GM18511 (cell line): ENCODE measurements at regions not wholly inside any gene's neighbourhood (a gene's known extent, or its start where the extent isn't known, plus 50 kb on each side); places are given as distances from the start of the nearest gene placed in this dataset.

ENCODE experiments used
- ATAC-seq: cut with Tn5 transposase; IDR thresholded peaks from one replicate; pipeline ENCODE4 v1.9.1; 2021; ENCODE audit warnings: mild to moderate bottlenecking, moderate library complexity; ENCODE audit not compliant: unreplicated experiment

DNA sequence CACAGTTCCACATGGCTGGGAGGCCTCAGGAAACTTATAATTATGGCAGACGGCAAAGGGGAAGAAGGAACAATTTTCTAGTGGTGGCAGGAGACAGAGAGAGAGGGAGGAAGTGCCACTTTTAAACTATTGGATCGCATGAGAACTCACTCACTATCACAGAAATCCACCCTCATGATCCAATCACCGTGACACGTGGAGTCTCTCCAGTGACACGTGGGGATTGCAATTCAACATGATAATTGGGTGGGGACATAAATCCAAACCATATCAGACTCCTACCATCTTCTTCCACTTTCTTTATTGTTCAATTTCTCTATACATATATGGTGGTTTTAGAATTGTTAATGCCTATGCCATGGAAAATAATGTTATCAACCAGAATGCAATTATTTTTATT is 103.7 kb upstream of the SYT1 start:
- ATAC-seq, result no peak

DNA sequence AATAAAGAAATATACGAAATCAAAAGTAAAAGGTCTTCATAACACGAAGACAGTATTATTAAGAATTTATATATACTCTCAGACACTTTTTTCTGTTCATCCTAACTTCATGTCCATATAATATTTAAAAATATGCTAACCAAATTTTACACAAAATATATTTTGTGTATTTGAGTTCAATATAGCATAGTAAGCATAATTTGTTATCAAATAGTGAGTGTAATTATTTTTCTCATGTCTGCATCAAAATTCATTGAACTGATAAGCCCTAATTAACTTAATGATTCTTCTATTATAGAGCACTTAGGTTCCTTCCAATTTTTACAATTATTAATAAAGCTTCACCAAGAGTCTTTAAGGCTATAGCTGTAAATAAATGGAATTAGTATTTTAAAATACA is 99.7 kb upstream of the SYT1 start:
- ATAC-seq, result no peak

DNA sequence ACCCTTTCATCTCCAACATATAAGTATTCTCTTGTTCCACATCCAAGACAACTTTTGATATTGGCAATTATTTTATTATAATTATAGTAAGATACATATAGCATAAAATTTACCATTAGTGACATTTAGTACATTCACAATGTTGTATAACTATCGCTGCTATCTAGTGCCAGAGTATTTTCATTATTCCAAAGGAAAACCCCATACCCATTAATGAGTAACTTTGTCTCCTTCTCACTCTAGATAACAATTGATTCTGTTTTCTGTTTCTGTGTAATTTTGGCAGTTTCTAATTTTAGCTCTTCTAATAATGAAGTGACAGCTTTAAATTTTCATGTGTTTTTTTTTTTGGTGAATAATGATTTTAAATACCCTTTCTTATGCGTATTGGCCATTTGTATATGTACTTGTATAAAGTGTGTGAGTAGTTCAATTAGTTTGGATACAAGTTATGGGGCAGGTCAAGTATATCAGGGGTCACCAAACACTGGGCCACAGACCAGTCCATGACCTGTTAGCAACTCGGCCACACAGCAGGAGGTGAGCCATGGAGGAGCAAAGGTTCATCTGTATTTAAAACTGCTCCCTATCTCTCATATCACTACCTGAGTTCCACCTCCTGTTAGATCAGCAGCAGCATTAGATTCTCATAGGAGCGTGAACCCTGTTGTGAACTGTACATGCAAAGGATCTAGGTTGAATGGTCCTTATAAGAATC is 97.2 kb upstream of the SYT1 start:
- no peak for ATAC-seq

DNA sequence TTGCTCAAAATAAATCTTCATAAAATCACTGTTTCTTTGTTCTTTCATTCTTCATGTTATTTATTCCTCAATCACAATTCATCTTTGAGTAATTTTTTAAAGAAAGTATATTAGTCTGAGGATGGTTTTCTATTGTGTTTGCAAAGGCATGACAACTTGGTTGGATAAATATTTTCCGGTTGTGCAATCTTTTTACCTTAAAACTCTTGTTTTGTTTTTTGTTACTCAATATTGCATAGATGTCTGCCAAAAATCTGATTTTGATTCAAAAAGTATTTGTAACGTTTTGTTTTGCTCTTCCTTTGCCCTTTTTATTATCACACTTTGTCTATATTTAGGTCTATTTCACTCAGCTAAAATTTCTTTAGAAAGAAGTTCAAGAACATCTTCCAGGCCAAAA is 86.2 kb upstream of the SYT1 start:
- no peak for ATAC-seq

DNA sequence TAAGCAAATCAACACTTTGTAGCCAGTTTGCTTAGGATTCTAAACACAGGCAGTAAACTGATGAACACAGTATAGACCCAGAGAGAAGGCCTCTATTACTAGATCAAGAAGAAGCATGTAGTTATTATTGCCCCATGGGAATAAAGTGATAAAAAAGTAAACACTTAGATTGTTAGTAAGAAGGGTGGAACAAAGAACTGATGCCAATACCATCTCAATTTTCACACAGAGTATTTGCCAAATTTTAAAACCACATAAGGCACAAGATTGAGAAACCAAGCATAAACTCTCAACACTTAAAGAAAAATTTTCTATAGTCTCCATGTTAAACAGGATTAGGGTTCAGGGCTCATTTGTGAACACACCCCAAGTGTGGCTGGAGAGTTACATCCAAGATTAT is 77.0 kb upstream of the SYT1 start:
- ATAC-seq, result no peak

DNA sequence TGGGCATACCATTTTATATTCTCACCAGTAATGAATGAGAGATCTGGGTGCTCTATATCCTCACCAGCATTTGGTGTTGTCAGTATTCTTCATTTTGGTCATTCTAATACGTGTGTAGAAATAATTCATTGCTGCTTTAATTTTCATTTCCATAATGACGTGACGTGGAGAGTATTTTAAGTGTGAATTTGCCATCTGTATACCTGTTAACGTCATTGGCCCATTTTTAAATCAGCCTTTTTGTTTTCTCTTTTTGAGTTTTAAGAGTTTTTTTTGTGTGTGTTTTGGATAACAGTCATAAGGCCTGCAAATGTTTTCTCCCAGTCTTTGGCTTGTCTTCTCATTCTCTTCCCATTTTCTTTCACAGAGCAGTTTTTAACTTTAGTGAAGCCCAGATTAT is 74.4 kb upstream of the SYT1 start:
- ATAC-seq, result no peak

DNA sequence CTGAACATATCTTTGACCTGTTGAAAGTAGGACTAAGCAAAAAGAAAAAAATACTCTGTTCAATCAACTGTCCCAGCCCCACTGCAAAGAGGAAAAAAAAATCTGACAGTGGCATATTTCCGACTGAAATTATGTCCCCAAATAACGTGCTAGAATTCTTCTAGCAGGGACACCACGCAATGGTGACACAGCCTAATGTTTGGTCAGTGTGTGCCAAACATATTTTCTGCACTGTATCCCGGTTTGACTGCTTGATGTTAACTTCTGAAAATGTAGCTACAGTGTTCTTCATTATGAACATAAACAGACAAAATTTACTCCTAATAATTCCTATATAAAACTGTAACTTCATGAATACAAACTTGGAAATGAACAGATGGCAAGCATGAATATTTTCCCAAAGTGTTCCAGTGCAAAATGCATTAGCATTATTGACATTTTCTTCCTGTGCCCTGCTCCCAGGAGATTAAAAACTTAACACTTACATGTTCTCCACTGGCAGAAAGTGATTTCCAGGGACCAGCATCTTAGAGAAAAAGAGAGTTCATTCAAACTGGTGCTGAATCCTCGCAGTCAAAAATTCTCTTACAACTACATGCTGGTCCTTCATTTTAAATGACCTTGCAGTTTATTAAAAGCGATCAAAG is 72.4 kb upstream of the SYT1 start:
- ATAC-seq, result no peak

DNA sequence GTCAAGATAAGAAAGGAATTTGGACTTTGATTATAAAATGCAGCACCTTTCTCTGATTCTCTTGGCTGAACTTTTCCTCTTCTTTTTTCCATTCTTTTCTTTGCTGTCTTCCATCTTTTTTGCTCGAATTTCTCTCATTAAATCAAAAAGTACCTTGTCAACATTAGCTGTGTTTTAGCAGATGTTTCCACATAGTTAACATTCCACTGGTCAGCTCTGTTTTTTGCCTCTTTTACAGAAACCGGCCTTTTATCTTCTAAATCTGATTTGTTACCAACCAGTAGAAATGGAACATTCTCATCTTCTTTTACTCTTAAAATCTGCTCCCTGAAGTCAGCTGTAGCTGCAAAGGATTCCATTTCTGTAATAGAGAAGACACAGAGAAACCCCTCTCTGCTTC is 71.1 kb upstream of the SYT1 start:
- no peak for ATAC-seq

DNA sequence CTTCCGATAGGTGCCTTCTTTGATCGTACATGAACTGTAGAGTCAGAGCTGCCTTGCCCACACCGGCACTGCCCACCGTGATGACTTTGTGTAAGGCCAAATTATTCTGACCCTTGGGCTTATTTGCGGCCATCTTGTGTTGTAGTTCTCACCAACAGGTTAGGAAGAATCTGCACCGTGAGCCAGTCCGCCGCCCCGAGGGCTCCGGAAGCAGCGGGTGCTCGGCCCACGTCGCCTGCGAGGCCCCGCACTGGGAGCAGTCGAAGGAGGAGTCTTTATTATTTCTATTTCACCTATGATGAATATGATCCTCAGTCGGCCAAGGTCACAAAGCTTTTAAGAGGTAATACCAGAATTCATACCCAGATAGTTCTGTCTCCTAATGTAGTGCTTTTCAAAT is 70.6 kb upstream of the SYT1 start:
- ATAC-seq, result no peak

DNA sequence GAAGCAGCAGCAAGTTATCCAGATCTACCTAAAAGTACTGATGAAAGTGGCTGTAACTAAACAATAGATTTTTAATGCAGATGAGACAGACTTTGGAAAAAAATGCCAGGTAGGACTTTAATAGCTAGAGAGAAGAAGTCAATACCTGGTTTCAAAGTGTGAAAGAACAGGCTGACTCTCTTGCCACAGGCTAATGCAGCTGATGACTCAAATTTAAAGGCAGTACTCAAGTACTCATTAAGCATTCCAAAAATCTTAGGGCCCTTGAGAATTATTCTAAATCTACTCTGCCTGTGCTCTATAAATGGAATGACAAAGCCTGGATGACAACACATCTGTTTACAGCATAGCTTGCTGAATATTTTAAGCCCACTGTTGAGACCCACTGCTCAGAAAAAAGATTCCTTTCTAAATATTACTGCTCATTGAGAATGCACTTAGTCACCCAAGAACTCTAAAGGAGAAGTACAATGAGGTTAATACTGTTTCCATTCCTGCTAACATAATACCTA is 68.6 kb upstream of the SYT1 start:
- ATAC-seq, result no peak

DNA sequence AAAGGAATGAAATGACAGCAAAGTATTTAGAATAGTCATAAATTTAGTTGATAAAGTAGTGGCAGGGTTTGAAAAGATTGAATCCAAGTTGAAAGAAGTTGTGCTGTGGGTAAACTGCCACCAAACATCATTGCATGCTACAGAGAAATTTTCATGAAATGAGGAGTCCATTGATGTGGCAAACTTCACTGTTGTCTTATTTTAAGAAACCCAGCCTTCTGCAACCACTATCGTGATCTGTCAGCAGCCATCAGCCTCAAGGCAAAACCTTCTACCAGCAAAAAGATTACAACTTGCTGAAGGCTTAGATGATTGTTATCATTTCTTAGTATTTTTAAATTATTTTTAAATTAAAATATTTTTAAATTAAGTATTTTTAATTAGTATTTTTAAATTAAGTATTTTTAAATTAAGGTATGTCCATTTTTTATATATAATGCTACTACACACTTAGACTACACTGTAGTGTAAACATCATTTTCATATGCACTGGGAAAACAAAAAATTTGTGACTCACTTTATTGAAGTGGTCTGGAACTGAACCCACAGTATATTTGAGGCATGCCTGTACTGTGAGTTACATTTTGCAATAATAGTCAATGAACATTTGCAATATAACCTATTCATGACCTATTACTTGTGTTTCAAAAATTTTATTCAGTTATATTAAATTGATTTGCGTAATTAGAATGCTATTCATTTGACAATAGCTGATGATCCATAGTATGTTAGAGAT is 67.2 kb upstream of the SYT1 start:
- ATAC-seq, result no peak

DNA sequence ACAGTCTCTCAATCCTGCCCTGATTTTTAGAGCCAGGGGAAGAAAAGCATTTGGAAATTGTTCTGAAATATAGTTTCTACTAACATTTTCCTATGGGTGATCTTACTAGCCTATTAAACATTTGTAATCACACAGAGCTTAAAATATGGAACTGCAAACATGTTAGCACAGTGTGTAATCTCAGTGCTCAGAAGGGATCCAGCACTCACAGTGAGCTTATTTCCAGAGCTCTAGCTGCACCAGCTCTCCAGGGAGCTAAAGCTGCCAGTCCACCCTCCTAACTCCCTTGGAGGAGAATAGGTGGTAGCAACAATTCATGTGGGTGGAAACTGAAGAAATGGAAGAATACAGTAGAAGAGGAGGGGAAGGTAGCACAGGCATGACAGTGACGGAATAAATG is 64.9 kb upstream of the SYT1 start:
- ATAC-seq, result no peak

DNA sequence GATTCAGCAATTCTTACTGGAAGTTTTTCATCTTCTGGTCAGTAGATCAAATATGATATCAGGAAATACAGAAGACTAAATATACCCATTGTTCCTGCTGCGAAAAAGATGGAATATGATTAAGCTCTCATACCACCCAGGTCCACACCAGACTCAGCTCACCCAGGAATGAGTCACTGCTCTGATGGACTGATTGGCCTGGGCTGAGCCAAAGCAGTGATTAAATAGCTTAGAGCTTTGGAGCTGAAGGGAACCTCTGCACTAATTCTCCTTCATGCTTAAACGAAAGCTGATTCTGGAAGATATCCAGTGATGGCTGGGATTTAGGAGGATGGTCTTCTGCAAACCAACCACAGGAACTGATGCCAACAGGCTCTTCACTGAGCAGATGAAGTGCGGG is 62.0 kb upstream of the SYT1 start:
- ATAC-seq, result no peak

DNA sequence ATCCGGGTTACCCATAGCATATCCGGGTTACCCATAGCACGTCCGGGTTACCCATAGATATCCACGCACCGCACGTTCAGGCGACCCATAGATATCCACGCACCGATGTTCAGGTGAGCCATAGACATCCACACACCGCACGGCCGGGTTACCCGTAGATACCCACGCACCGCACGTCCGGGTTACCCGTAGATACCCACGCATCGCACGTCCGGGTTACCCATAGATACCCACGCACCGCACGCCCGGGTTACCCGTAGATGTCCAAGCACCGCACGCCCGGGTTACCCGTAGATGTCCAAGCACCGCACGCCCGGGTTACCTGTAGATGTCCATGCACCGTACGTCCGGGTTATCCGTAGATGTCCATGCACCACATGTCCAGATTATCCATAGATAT is 60.3 kb upstream of the SYT1 start:
- no peak for ATAC-seq
